Muscle layer of colon (tissue), 2 donors: ENCODE measurements at regions not wholly inside any gene's neighbourhood (a gene's known extent, or its start where the extent isn't known, plus 50 kb on each side); places are given as distances from the start of the nearest gene placed in this dataset.
"Not testable (repeated sequence)": the region's sequence is repeated elsewhere in the genome, so short reads cannot be mapped to it uniquely, and the experiment has no call there.

Source experiments
- H3K27ac ChIP-seq: one replicate; pipeline ENCODE4 v1.7.0; 2013; ENCODE audit warnings: low read depth, mild to moderate bottlenecking, low read length, moderate library complexity
- H3K27me3 ChIP-seq, 2 donors: one replicate each; pipeline ENCODE4 v1.7.0; 2013; ENCODE audit warnings: low read length in 2 of 2, mild to moderate bottlenecking in 2 of 2; ENCODE audit not compliant: insufficient read depth in 2 of 2, control insufficient read depth in 1 of 2
- H3K36me3 ChIP-seq: one replicate; pipeline ENCODE4 v1.7.0; 2013; ENCODE audit warnings: mild to moderate bottlenecking, low read length; ENCODE audit not compliant: insufficient read depth
- H3K4me1 ChIP-seq: one replicate; pipeline ENCODE4 v1.7.0; 2013; ENCODE audit warnings: mild to moderate bottlenecking, low read length; ENCODE audit not compliant: insufficient read depth
- H3K4me3 ChIP-seq, 2 donors: one replicate each; pipeline ENCODE4 v1.7.0; 2013; ENCODE audit warnings: low read length in 2 of 2, low read depth in 1 of 2, mild to moderate bottlenecking in 1 of 2, moderate library complexity in 1 of 2
- H3K9ac ChIP-seq: one replicate; pipeline ENCODE4 v1.7.0; 2013; ENCODE audit warnings: low read length
- H3K9me3 ChIP-seq: one replicate; pipeline ENCODE4 v1.7.0; 2013; ENCODE audit warnings: mild to moderate bottlenecking, low read length
- donor health status: abdominal sarcoma.
- donor health status: Adenocarcinoma of cecum.

DNA sequence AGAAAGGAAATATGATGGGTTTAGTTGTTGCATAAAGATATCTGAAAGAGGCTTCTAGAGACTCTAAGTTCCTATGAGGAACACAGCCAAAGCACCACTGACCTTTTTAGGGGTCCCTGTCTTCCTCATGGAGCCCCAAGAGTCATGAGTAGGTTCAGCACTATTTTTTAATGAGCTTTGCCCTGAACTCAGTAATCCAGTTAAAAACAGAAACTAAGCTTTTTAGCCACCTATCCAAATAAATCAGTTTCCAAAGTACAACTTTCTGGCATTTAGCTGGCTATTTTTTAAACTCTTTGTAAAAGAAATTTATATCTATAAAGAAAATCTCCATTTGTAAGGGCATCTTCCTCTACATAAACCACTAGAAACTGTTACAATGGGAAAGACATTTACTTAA, 241.8 kb upstream of the UBASH3B start:
- Histone ChIP-seq H3K36me3 (no peaks in the 10 kb centered on the region), H3K27ac (no peak overlapping the region), H3K27me3 (no peaks in the 10 kb centered on the region)

DNA sequence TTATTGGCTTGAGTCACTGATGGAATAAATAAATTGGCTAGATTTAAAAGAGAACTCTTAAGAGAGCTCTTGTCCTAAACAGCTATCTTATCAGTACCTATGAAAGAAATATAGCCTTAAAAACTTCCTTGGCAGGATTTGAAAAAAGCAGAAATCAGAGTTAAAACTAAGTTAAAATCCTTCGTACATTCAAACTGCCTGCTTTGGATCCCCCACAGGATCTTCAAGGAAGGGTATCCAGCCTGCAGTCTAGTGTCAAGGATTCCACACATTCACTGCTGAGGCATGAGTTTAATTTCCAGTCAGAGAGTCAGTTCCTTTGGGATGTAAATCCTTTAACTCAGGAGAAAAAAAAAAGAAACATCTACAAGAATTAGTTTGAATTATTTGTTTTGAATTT, 242.9 kb upstream of the UBASH3B start:
- Histone ChIP-seq H3K4me1 (no peaks in the 10 kb centered on the region), H3K9ac (no peak overlapping the region), H3K9me3 (peaks cover 3% of the 10 kb centered on the region), H3K27ac (no peak overlapping the region), H3K27me3 (no peaks in the 10 kb centered on the region), H3K4me3 (no peak overlapping the region), H3K36me3 (no peaks in the 10 kb centered on the region)

More for the DNA sequence above, 241.8 kb upstream of the UBASH3B start:
- H3K4me1 ChIP-seq = no peaks in the 10 kb centered on the region
- peaks cover 3% of the 10 kb centered on the region for H3K9me3 ChIP-seq
- H3K4me3 ChIP-seq = no peak overlapping the region
- H3K9ac ChIP-seq = no peak overlapping the region

DNA sequence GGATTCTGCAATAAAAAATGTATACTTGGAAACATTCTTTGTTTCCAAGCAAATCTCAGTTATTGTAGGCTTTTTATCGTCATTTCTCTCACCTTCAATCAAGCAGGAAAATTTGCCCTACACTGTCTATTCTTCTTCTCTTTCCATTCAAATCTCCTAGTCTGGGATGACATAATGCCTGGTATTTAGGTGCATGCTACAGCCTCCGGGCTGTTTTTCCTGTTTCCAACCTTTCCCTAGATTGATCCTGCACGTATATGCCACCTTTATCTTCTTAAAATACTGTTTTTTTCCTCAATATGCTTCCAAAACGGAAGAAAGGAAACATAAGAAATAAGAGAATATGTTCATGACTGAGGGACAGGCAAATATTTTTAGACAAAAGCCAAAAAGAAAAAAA, 249.1 kb upstream of the UBASH3B start:
- Histone ChIP-seq H3K27me3 (no peaks in the 10 kb centered on the region), H3K9ac (no peak overlapping the region), H3K4me1 (peaks cover 6% of the 10 kb centered on the region), H3K4me3 (no peak overlapping the region), H3K9me3 (no peaks in the 10 kb centered on the region), H3K36me3 (no peaks in the 10 kb centered on the region), H3K27ac (no peak overlapping the region)

DNA sequence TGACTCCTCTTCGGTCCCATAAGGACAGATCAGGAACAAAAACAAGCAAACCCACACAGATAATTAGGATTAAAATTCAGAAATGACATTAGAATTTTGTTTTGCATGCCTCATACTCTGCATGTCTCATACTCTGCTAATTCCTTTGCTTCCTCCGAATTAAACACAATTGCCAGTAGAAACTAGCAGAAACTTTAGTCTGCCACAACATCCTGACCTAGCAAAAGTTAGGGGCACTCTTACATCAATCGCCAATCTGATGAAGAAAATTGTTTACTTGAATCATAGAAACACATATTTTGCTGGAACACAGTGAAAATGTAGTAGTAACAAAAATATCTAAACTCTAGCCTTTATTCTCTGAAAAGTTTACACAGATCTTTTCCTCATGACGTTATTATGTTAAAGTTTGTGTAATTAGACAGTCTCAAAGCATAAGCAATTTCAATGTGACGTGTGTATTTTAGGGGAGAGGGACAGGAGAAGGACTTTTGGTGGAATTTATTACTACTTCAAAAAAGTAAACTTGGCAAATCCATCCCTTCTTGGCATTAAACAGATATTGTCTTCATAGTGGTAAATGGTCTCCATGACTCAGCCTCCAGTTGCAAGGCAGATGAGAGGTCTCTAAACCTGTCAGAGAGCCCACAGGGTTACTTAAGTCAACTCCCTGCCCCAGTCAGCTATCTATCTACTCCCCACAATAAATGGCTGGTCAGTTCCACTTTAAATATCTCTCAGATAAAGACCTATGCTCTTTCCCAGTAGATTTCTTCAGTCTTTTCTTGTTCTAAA, 249.8 kb upstream of the UBASH3B start:
- no peak overlapping the region for H3K27ac ChIP-seq

DNA sequence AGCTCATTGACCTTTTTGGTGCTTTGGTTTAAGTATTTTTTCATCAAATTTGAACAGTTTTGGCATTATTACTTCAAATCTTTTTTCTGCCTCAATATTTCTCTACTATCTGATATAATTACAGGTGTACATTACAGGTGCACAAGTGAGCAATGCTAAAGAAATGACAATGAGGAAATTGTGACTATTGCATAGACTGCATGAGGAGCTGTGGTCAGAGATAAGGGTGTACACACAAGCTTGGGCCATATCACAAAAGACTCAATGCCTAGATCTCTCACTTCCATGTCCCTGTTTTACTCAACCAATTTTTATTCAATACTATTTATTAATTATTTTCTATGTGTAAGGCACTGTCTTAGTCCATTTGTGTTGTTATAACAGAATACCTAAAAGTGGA, 251.0 kb upstream of the UBASH3B start:
- H3K9me3 ChIP-seq = no peaks in the 10 kb centered on the region
- H3K9ac ChIP-seq = no peak overlapping the region
- H3K36me3 ChIP-seq = no peaks in the 10 kb centered on the region
- no peaks in the 10 kb centered on the region for H3K27me3 ChIP-seq
- peaks cover 6% of the 10 kb centered on the region for H3K4me1 ChIP-seq
- H3K4me3 ChIP-seq = no peak overlapping the region
- H3K27ac ChIP-seq = no peak overlapping the region

More for the DNA sequence above, 249.8 kb upstream of the UBASH3B start:
- H3K4me1 ChIP-seq = peaks cover 6% of the 10 kb centered on the region
- H3K9me3 ChIP-seq = no peaks in the 10 kb centered on the region
- H3K27me3 ChIP-seq = no peaks in the 10 kb centered on the region
- no peak overlapping the region for H3K9ac ChIP-seq
- no peak overlapping the region for H3K4me3 ChIP-seq
- H3K36me3 ChIP-seq = no peaks in the 10 kb centered on the region

DNA sequence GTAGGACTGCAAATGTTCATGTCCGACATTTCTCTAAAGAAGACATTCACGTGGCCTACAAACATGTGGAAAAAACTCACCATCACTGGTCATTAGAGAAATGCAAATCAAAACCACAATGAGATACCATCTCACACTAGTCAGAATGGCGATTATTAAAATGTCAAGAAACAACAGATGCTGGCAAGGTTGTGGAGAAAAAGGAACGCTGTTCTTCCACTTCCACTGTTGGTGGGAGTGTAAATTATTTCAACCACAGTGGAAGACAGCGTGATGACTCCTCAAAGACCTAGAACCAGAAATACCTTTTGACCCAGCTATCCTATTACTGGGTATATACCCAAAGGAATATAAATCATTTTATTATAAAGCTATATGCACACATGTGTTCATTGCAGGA, 253.9 kb upstream of the UBASH3B start:
- not testable (repeated sequence) for H3K27ac ChIP-seq, H3K9me3 ChIP-seq, H3K4me3 ChIP-seq, H3K27me3 ChIP-seq, H3K9ac ChIP-seq, H3K4me1 ChIP-seq, H3K36me3 ChIP-seq

DNA sequence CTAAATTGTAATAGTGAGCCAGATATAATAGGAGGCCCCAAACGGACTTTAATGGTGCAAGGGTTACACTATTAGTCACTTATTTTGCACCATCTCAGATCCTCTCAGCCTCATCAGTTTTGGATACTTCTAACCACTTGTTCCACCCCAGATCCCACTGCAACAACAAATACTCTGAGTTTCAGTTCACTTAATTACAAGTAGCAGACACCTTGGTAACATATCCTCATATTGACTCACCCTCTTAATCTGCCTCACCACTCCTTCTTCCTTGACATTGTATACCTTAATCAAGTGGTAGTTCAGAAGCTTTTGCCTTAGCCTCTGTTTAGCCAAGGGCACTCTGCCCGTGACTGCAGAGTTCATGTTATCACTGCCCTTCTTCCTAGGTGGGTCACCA, 256.1 kb upstream of the UBASH3B start:
- Histone ChIP-seq H3K27me3 (no peaks in the 10 kb centered on the region), H3K36me3 (no peaks in the 10 kb centered on the region), H3K4me1 (no peaks in the 10 kb centered on the region), H3K4me3 (no peak overlapping the region), H3K9me3 (no peaks in the 10 kb centered on the region), H3K27ac (no peak overlapping the region), H3K9ac (no peak overlapping the region)

DNA sequence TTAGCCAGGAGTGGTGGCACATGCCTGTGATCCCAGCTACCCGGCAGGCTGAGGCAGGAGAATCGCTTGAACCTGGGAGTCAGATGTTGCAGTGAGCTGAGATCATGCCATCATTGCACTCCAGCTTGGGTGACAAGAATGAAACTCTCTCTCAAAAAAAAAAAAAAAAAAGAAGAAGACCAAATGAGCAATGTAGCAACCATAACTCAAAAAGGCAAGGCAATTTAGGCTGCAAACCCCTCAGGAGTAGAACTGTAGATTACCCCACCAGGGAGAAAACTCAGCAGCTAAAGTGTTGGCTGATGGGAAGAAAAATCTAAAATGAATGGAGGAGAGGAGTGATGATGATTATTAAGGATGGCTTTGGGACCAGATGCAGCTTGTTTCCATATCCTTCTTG, 256.7 kb upstream of the UBASH3B start:
- H3K4me1 ChIP-seq = no peaks in the 10 kb centered on the region
- no peaks in the 10 kb centered on the region for H3K36me3 ChIP-seq
- no peak overlapping the region for H3K9ac ChIP-seq
- H3K27ac ChIP-seq = no peak overlapping the region
- no peaks in the 10 kb centered on the region for H3K9me3 ChIP-seq
- no peak overlapping the region for H3K4me3 ChIP-seq
- no peaks in the 10 kb centered on the region for H3K27me3 ChIP-seq

DNA sequence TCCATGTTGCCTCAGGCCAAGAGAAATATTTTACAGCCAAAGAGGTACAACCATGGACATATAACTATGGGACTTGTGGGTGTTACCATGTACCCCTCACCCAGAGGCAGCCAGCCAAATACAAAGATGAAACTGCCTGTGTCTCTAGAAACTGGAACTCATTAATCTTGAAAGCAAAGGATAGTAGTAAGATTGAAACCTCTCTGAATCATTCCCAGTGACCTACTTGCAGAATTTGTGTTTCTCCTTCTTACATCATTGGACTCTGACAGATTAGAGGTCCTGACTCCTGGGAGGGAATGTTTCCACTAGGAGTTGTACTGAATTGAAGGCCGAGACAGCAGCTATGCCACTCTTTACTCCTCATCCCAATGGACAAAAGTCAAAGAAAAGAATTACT, 257.4 kb upstream of the UBASH3B start:
- no peak overlapping the region for H3K4me3 ChIP-seq
- no peak overlapping the region for H3K27ac ChIP-seq
- H3K27me3 ChIP-seq = no peaks in the 10 kb centered on the region
- H3K36me3 ChIP-seq = no peaks in the 10 kb centered on the region
- no peaks in the 10 kb centered on the region for H3K4me1 ChIP-seq
- H3K9ac ChIP-seq = no peak overlapping the region
- no peaks in the 10 kb centered on the region for H3K9me3 ChIP-seq

DNA sequence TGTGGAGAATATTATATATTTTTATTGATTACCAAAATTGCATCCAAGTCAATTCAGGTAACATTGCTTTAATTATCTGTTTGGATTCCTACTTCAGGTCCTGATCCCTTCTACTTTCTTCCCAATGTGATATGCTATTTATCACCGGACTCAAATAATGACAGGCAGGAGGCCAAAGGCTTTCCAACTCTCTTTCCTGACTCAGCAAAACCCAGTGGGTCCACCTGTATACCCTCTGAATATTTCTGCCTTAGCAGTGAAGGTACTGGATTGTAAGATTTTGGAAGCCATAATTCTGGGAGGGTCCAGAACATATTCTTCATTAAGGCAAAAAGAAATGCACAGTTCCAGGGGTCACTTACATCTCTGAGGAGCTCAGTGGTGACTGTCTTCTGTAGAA, 260.2 kb upstream of the UBASH3B start:
- H3K9me3 ChIP-seq = no peaks in the 10 kb centered on the region

DNA sequence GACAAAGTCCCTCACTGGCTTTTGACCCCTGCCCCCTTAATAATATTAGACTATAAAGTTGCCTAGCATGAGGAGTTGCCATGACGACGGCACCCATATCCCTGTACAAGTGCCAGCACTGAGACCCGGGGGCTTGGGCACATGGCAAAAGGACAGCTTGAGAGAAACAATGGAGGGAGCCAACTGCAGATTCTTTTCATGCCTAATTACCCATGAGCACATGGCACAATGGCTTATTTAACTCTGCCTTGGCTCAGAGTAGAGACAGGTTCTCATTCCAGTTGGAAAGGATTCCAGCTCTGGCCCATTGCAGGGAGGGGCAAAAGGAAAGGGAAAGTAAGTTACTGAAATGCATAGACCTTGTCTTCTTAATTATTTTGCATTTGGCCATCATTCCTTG, 261.2 kb upstream of the UBASH3B start:
- Histone ChIP-seq H3K27ac (no peak overlapping the region), H3K9ac (no peak overlapping the region), H3K36me3 (no peaks in the 10 kb centered on the region), H3K9me3 (no peaks in the 10 kb centered on the region), H3K4me3 (no peak overlapping the region), H3K27me3 (no peaks in the 10 kb centered on the region), H3K4me1 (no peaks in the 10 kb centered on the region)

More for the DNA sequence above, 260.2 kb upstream of the UBASH3B start:
- no peak overlapping the region for H3K27ac ChIP-seq
- no peak overlapping the region for H3K9ac ChIP-seq
- H3K4me3 ChIP-seq = no peak overlapping the region
- H3K36me3 ChIP-seq = no peaks in the 10 kb centered on the region
- no peaks in the 10 kb centered on the region for H3K4me1 ChIP-seq
- no peaks in the 10 kb centered on the region for H3K27me3 ChIP-seq

DNA sequence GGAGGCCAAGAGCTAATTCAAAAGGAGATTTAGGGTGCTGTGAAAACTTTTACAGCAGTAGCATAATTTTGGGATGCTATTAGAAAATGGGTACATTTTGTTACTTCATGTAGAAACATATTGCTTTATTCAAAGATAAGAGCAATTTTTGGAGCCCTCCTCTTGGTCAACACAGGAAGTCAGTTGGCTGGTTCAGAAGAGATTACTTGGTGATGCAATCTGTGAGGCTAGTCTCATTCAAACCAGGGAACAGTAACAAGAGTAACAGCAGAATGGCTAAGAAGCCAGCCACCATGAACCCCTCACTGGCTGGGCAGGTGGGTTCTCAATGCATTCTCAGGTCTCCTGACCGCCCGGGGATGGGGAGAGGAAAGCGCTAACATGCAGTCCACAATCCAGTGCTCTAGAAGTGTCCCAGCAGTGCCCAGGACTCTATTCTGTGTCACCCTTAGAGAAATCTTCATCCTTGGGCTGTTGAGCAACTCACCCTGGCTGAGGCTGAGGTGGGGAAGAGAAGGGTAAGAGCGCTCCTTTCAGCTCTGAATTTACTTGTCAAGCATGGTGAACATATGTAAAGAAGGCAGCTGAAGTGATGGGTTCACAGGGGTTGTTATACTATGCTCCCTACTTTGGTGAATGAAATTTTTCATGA, 262.2 kb upstream of the UBASH3B start:
- no peaks in the 10 kb centered on the region for H3K27me3 ChIP-seq
- no peaks in the 10 kb centered on the region for H3K36me3 ChIP-seq
- H3K27ac ChIP-seq = no peak overlapping the region
- H3K4me1 ChIP-seq = no peaks in the 10 kb centered on the region
- H3K9ac ChIP-seq = no peak overlapping the region
- no peak overlapping the region for H3K4me3 ChIP-seq
- H3K9me3 ChIP-seq = no peaks in the 10 kb centered on the region
